NCI-H2029 treated with DMSO at 0.1 percent for 48 hours (cell line): ENCODE measurements at regions not wholly inside any gene's neighbourhood (a gene's known extent, or its start where the extent isn't known, plus 50 kb on each side); places are given as distances from the start of the nearest gene placed in this dataset.

Source experiments
- DNase-seq: peaks from one replicate; lab custom pipeline; 2025; lab: John Stamatoyannopoulos, UW

- DNase-seq: no peak
Observed at GRCh38 chr13:74794147-74794546, 659.9 kb upstream of the KLF12 start.

- no peak for DNase-seq
Observed at GRCh38 chr13:74784959-74785358, 650.8 kb upstream of the KLF12 start.

GRCh38 chr13:74778946-74779345 lies 644.7 kb upstream of the KLF12 start:
- no peak for DNase-seq

- DNase-seq: no peak
Observed at GRCh38 chr13:74778087-74778486, 643.9 kb upstream of the KLF12 start.

- DNase-seq: no peak
Observed at GRCh38 chr13:74774264-74774663, 640.1 kb upstream of the KLF12 start.

GRCh38 chr13:74773248-74773647 lies 639.0 kb upstream of the KLF12 start:
- no peak for DNase-seq

- DNase-seq: no peak
Observed at GRCh38 chr13:74771964-74772363, 637.8 kb upstream of the KLF12 start.

- DNase-seq: no peak
Observed at GRCh38 chr13:74770361-74770760, 636.2 kb upstream of the KLF12 start.

- no peak for DNase-seq
Observed at GRCh38 chr13:74769333-74769732, 635.1 kb upstream of the KLF12 start.

GRCh38 chr13:74768521-74769085 lies 634.4 kb upstream of the KLF12 start:
- DNase-seq: no peak

- no peak for DNase-seq
Observed at GRCh38 chr13:74767050-74767449, 632.8 kb upstream of the KLF12 start.

- no peak for DNase-seq
Observed at GRCh38 chr13:74765955-74766354, 631.8 kb upstream of the KLF12 start.

- DNase-seq: no peak
Observed at GRCh38 chr13:74761801-74762757, 627.9 kb upstream of the KLF12 start.

GRCh38 chr13:74758188-74758587 lies 624.0 kb upstream of the KLF12 start:
- no peak for DNase-seq

GRCh38 chr13:74755065-74755464 lies 620.9 kb upstream of the KLF12 start:
- no peak for DNase-seq

GRCh38 chr13:74751739-74752138 lies 617.5 kb upstream of the KLF12 start:
- DNase-seq: no peak

- no peak for DNase-seq
Observed at GRCh38 chr13:74747186-74747955, 613.2 kb upstream of the KLF12 start.

- DNase-seq: no peak
Observed at GRCh38 chr13:74743992-74744391, 609.8 kb upstream of the KLF12 start.

- no peak for DNase-seq
Observed at GRCh38 chr13:74741732-74742131, 607.5 kb upstream of the KLF12 start.

- no peak for DNase-seq
Observed at GRCh38 chr13:74732736-74733385, 598.7 kb upstream of the KLF12 start.

- no peak for DNase-seq
Observed at GRCh38 chr13:74731731-74732130, 597.5 kb upstream of the KLF12 start.
